ENCODE measurements at regions not wholly inside any gene's neighbourhood (a gene's known extent, or its start where the extent isn't known, plus 50 kb on each side); places are given as distances from the start of the nearest gene placed in this dataset.

DNA sequence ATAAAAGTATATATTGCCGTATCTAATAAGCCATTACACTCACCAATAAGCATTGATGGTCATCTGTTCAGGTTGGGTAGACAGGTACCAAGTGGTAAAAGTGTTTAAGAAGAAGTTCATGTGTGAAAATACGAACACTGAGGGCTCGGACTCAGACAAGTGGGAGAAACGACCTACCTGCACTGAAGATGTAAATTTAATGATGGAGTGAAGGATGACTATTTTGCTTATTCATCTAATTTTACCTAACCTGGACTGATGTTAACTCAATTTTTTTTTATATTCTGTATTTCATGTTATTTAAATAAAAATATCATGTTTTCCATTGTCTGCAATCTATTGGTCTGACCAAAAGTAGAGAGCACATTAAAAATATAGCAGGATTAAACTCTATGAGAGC, 469.1 kb upstream of the BTBD3 start:
- no peak for DNase-seq (ENCODE audit: low read depth)

DNA sequence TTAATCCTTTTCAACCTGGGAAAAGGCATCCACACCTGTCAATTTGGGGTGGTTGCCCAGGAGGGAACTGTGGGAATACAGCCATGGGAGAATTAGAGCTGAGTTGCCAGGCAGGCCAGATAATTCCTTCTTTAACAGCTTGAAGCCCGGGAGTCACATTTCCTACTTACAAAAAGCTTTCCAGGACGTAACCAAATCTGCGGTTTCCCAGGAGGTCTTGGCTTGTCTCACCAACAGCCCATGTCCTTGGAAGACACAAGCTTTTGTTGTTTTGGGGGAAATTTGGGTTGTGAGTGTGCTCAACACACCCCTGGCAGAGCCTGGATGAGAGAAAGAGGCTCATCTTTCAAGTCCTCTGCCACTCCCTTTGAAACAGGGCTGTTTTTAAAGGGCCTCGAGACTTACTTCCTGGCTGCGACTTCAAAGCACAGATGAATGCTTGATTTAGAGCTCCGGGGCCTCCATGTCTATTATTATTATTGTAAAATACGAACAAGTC, 465.9 kb upstream of the BTBD3 start:
- no peak for DNase-seq (ENCODE audit: low read depth)

DNA sequence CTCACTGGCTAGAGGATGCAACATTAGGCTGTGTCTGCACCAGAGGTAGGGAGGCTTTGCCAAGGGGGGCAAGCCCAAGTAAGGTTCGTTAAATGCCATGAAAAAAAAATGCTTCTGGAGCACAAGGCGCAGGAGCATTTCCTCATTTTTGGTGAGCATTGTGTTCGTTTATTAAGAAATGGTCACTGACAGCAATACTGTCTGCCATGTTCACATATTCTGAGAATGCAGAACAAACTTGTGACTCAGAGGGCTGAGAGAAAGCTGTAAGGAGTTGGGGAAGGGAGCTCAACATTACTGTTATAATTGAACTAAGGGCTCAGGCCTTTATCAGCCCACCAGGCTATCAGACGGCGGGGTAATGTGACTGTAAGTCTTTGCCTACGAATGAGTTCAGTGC, 465.4 kb upstream of the BTBD3 start:
- no peak for DNase-seq (ENCODE audit: low read depth)

DNA sequence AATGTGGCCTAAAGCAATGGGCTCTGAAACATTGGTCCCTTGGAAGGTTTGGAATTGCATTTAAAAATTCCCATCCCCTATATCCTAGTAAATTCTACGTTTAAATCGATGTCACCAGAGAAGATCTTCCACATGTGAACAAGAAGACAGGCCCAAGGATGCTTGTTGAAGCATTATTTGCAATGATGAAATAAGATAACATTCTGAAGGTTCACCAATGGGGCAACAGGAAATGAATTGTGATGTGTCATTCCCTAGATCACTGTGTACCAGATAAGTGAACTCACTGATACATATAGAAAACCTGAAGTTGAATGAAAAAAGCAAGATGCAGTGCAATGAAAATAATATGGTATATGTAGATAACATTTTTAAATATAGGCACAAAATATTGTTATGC, 464.3 kb upstream of the BTBD3 start:
- peak; percentile 67 for DNase-seq (ENCODE audit: low read depth)

DNA sequence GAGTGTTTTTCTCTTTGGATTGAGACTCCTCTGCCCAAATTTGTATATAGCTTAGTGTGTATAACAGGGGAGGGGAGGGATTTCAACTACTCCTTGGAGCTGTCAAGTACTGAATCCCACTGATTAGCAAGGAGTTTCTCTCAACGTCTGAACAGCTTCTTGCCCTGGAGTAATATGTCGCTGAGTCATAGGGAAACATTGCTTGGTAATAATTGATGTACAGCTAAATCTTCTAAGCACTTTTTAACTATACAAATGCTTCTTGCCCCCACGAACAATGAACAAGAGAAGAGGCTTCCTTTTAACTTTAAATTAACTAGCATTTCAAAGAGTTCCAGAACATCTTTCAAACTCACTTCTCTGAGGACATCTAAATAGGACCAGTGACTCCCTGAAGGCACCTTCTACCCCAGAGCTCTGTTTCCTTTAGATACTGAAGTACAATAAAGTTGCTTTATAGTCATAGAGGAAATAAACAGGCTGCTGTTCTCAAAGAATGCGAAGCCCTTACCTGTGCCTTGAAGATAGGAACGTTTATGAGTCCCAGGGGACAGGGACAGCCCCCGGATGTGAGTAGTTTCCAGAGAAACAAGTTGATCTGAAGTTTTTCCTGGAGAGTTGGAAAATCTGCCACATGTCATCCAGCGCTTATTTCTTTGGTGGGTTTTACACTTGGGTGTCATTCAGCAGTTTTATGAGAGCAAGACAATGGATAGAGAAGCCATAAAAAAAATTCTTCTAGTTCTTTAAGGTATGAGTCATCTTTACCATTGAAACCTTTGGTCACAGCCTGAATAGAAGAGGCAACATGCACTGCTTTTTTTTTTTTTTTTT, 462.5 kb upstream of the BTBD3 start:
- peak; percentile 91 for DNase-seq (ENCODE audit: low read depth)

DNA sequence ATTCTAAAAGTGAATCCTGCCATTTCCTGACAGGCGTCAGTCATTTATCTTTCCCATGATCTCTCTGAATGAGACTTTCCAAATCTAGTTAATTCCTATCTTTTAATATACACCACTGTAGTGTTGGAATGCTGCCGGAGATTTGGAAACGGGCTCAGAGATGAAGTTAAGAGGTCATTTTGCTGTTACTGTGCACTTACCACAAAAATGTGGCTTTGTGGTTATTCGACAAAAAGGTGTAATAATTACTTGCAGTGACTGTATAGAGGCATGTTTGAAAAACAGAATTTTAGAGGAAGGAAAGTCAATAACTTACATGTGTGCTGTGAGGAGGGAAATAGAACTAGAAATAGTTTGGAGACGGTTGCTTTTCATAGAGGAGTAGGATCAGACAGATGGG, 460.2 kb upstream of the BTBD3 start:
- no peak for DNase-seq (ENCODE audit: low read depth)

DNA sequence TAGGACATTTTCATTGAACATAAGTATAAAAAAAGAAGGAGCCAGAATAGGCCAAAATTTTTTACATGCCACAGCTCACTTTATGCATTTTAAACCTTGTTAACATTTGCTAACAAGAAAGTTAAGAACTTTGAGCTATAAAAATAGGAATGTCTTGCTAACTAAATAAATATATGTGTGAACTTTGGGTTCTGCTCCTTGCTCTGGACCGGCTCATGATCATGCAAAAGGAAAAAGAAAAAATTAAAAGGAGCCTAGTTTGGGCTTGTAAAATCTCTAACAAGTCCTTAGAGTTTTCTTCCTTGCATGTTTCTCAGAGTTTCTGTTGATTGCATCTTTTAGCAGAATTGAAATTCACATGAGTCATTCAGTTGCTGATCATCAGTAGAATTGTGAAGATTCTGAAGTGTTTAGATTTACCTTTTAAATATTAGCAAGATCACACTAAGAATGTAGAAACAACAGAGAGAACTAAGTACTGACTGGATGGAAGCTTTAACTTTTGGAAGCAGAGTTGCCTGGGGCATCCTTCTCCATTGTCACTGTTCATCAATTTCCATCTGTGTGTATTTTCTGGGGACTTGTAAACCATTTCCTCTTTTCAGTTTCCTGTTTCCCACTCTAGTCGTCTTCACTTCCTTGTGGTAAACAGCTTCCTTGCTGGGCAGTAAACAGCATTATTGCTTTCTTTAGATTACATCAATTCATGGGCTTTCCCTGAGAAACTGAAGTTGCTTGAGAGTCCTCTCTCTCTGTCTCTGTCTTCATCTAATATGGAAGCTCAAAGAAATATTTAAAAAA, 458.4 kb upstream of the BTBD3 start:
- no peak for DNase-seq (ENCODE audit: low read depth)

DNA sequence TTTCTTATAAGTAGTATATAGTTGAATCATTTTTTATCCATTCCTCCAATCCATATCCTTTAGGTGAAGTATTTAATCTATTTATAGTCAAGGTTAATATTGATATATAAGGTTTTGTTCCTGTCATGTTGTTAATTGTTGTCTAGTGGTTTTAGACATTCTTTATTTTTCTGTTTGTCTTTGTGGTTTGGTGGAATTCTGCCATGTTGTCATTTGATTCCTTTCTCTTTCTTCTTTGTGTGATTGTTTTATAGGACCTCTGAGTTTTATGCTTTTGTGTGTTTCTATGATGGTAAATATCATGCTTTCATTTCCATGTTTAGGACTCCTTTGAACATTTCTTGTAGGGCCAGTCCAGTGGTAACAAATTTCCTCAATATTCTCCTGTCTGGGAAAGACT, 450.3 kb upstream of the BTBD3 start:
- no peak for DNase-seq (ENCODE audit: low read depth)

DNA sequence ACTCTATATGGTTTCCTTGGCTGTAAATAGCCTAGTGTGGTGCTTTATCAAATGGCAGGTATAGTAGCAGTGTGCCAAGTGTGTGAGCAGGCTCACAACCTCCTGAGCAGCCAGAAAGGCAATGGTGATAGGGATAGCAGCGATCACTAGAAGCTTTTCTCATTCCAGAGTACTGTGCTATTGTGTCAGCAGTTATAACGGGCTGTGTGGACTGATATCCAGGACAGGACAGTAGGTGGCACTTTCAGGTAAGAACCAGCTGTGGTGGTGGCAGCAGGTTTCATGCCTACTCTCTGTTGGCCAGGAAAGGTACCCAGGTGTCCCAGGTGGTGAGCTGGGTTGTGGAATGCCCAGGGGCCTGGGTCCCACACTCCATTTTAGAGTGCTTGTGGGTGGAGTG, 448.8 kb upstream of the BTBD3 start:
- no peak for DNase-seq (ENCODE audit: low read depth)

DNA sequence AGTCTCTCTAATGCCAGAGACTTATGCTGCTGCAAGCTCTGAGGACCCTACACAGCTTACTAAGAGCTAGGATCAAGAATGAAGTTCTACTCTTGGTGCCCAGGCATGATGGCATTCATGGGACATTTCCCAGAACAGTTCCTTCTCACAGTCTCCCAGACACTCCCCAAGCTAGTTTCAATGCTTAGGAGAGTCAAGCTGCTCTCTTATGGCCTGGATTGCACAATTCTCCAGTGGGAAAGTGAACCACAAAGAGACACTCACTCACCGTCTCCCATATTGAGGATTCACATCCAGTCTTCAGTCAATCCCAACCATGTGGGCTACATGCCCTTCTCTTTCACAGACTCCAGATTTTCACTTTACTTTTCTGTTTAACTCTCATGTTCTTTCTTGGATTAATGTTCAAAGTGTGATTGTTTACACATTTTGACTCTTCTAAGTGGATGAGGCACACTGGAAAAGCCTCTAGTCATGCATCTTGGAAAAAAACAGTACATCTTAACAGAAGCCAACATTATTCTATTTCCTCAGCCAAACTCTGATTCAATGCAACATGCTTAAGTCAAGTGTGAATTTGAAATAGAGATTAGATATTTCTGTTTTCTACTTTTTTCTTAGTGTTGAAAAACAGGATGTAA, 447.8 kb upstream of the BTBD3 start:
- DNase-seq (ENCODE audit: low read depth) = no peak

DNA sequence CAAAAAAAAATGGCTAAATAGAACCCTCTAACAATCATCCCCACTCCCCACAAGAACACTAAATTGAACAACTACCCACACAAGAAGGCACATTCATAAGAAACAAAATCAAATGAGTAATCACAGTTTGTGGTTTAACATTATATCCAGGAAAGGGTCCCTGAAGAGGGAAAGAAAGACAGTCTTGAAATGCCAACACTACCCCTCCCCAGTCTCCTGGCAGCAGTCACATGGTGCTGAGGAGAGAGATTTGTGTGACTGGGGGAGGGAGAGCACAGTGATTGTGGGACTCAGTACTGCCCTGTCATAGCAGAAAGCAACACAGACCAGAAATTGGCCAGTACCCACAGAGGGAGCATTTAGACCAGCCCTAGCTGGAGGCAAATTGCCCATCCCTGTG, 443.7 kb upstream of the BTBD3 start:
- no peak for DNase-seq (ENCODE audit: low read depth)

DNA sequence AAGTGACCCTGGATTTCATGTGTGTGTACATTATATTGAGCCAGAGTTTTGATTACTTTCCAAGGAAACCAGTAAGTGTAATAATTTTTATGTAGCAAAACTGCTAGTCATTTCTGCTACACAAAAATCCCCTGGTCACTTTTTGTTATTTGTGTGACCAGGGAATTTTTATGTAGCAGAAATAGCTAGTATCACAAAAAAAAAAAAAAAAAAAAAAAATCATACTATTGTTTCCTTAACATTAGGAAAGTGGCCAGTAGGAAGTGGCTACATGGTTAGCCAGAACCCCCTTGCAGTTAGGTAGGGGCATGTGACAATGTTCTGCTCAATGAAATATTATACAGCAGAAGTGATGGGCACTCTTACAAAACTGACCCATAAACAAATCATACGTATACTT, 434.0 kb upstream of the BTBD3 start:
- DNase-seq (ENCODE audit: low read depth) = no peak

DNA sequence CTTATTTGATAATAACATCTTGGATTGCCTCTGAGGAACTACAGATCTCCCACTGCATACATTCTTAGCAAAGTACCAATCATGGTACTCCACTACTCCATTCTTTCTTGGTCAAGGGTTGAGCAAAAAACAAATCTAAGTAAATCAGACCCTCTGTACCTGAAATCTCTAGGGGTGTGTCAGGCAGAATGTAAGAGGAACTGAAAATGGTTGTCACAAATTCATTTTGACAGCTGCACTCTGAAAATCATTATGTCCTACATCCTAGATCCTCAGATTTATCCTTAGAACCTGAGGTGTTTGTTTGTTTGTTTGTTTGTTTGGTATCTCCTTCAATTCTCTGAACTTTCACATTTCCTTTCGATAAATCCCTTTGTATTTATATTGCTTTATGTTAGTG, 433.2 kb upstream of the BTBD3 start:
- DNase-seq (ENCODE audit: low read depth) = no peak

DNA sequence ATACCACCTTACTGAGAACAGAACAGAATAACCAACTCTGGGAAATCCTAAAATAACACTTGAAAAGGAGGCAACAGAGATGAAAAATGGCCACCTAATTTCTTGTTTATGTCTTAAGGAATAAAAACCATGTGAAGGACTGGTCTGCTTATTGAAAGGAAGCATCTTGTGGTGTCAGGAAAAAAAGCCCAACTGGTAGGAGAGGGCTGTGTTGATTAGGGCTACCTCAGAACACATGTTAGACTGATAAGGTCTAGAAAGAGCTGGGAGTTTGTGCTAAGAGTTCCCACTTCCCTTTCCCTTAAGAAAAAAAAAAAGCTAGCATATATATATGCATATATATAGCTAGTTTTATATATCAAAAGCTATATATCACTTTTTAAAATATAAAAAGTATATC, 425.3 kb upstream of the BTBD3 start:
- no peak for DNase-seq (ENCODE audit: low read depth)

DNA sequence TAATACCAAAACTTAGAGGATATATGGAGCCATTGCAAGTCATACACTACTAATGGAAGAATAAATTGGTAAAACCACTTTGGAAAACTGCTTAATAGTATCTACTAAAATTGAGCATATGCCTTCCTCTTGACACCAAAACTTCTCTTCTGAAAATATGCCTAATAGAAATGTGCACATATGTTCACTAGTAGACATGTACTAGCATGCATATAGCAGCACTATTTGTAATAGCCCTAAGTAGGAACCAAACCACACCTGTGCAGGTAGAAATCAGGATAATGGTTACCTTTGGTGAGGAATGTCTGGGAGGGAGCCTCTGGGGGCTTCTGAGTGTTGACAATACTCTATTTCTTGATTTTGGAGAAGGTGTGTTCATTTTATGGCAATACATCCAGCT, 424.8 kb upstream of the BTBD3 start:
- no peak for DNase-seq (ENCODE audit: low read depth)

DNA sequence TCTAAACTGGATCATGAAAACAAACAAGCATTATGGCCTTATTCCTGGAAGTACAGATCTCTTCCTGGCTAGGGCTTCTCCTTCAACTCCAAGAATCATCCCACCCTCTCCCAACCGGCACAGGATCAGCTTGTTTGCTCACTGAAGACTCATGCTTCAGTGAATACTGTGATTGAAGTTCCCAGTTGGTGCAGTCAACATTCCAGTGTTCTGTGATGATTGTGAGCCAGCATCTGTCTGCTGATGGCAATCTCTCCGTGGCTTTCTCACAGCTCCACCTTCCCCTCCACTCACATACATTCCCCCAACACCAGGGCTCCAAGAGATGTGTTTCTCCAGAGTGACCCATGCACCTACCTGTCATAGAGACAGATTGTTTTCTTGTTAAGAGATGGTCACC, 421.3 kb upstream of the BTBD3 start:
- no peak for DNase-seq (ENCODE audit: low read depth)

DNA sequence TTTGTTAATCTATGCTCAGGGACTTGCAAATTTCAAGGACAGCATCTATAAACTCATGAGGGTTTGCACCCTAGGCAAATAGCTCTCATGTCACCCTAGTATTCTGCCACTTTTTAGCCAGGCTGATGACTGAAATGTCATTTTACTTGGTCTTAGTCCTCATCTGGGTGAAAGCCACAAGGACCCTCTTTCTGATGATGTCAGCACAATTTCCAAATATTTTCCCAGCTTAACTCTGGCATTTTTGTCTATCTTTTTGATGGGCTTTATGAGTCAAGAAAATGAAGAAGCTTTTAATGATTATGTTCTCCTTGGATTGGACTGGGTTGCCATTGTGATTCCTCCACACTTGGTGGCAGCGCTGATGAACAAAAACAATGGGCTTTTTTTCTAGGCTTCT, 420.1 kb upstream of the BTBD3 start:
- DNase-seq (ENCODE audit: low read depth) = no peak

DNA sequence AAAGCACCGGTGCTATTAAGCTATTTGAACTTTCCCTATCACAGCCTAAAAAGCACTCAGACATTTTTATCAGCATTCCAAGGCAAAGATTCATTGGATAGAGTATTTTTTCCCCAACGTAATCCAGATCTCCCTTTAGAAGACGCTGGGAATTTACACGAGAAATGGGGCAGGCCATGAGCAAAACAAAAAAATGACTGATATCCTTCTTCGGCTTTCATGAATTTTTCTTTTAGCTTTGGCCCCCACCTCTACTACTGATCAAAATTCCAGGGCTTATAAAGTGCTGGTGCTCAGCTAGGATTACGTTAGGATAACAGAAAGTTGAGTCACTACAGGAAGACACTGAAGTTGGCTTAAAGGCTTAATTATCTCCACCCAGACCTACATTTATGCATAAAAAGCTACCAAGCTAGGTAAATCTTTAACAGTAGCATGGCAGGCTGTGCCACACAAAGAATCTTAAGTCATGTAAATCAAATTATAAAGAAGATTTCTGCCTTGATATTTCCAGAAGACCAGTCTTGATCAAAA, 418.5 kb upstream of the BTBD3 start:
- no peak for DNase-seq (ENCODE audit: low read depth)

DNA sequence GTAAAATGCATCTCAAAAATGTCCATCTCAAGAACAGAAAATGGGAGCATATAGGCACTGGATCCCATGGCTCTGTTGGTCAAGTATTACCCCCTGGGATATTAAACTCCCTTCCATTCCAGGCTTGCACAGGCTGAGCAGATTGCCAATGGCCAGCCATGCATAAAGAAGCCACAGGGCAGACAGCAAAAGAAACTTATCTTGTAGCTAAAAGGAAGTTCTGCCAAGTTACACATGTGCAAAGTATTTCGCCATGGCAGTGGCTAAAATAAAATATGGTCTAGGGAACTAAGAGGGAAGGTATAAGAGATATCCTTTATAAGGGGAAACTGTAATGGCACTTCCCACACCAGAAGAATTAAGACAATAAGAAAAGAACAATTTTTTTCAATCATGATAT, 415.6 kb upstream of the BTBD3 start:
- no peak for DNase-seq (ENCODE audit: low read depth)

DNA sequence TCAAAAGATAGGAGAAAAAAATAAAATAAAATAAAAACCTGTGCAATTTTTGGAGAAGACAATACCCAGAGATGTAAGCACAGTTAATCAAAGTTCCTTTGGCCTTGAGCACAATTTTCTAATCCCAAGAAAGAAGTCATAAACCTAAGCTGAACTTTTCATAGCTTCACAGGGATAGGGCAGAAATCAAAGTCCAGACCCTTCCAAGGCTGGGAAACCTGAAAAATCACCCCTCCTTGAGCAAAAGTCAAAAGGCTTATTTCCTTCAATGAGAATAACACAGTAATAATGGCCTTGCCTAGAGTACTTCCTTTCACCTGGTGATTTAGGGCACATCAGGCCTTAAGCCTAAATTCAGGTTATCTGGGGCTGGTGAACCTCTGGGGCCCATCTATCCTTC, 415.0 kb upstream of the BTBD3 start:
- DNase-seq (ENCODE audit: low read depth) = no peak

DNA sequence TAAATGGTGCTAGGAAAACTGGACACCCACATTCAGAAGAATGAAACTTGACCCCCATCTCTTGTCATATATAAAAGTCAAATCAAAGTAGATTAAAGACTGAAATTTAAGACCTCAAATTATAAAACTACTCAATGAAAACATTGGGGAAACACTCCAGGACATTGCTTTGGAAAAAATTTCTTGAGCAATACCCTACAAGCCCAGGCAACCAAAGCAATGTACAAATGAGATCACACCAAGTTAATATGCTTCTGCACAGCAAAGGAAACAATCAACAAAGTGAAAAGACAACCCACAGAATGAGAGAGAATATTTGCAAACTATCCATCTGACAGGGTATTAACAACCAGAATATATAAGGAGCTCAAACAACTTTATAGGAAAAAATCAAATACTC, 407.9 kb upstream of the BTBD3 start:
- DNase-seq (ENCODE audit: low read depth) = no peak

DNA sequence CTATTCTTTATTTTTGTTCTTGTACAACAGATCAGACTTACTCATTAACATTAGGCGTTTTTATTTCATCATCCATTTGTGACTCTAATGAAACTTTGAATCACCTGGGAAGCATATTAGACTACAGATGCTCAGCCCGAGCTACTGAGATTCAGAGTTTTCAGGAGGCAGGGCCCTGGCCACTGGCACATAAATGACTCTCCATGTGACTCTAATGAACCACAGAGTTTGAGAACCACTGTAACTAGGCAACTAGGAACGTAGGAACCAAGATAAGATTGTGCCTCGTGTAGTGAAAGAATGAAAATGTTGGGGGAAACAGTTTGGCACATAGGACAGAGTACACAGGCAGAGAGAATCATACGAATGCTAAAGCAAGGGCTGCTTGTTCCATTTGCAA, 405.9 kb upstream of the BTBD3 start:
- no peak for DNase-seq (ENCODE audit: low read depth)

Measured in HS-5 (cell line).